HFFc6 (cell line): ENCODE measurements at regions not wholly inside any gene's neighbourhood (a gene's known extent, or its start where the extent isn't known, plus 50 kb on each side); places are given as distances from the start of the nearest gene placed in this dataset.

Experiments used
- DNase-seq: peaks from one replicate; pipeline ENCODE4 v3.0.0-alpha.2; 2018
- H3K27ac Mint-ChIP-seq: 2 replicates; pipeline ENCODE4 v1.8.0; 2020; ENCODE audit warnings: mild to moderate bottlenecking, mixed read lengths
- H3K27me3 Mint-ChIP-seq: 2 replicates; pipeline ENCODE4 v1.8.0; 2021; ENCODE audit warnings: mild to moderate bottlenecking, moderate library complexity, mixed read lengths; ENCODE audit not compliant: insufficient read depth
- H3K36me3 Mint-ChIP-seq: 2 replicates; pipeline ENCODE4 v1.8.0; 2021; ENCODE audit warnings: low read depth, mixed read lengths
- H3K4me1 Mint-ChIP-seq: 2 replicates; pipeline ENCODE4 v1.8.0; 2020; ENCODE audit warnings: low read depth, mixed read lengths
- H3K4me3 Mint-ChIP-seq: 2 replicates; pipeline ENCODE4 v1.8.0; 2020; ENCODE audit warnings: mild to moderate bottlenecking, moderate library complexity, mixed read lengths
- H3K9me3 Mint-ChIP-seq: 2 replicates; pipeline ENCODE4 v1.8.0; 2020; ENCODE audit warnings: mild to moderate bottlenecking, mixed read lengths
- CTCF ChIP-seq: fragments of 200-600 bp; sonication (generic); IDR thresholded peaks from 2 replicates; pipeline ENCODE4 v1.5.0; 2021; ENCODE audit warnings: antibody characterized with exemption, mild to moderate bottlenecking

- no peak for TF ChIP-seq CTCF
- Mint-ChIP-seq H3K4me1 (no peaks in the 10 kb centered on the region), H3K27me3 (peaks cover 10% of the 10 kb centered on the region), H3K27ac (no peak overlapping the region), H3K4me3 (no peak overlapping the region), H3K9me3 (no peaks in the 10 kb centered on the region), H3K36me3 (no peaks in the 10 kb centered on the region)
- no peak for DNase-seq
Observed at GRCh38 chr3:132262956-132263355, 54.3 kb upstream of the ACP3 start.

GRCh38 chr3:132265028-132265427 lies 52.2 kb upstream of the ACP3 start:
- no peaks in the 10 kb centered on the region for H3K4me1 Mint-ChIP-seq
- DNase-seq = no peak
- H3K27me3 Mint-ChIP-seq = peaks cover 7% of the 10 kb centered on the region
- H3K4me3 Mint-ChIP-seq = no peak overlapping the region
- H3K9me3 Mint-ChIP-seq = no peaks in the 10 kb centered on the region
- TF ChIP-seq CTCF = no peak
- H3K36me3 Mint-ChIP-seq = no peaks in the 10 kb centered on the region
- no peak overlapping the region for H3K27ac Mint-ChIP-seq

- Mint-ChIP-seq H3K27me3 (peaks cover 6% of the 10 kb centered on the region), H3K4me3 (no peak overlapping the region), H3K9me3 (no peaks in the 10 kb centered on the region), H3K4me1 (no peaks in the 10 kb centered on the region), H3K36me3 (no peaks in the 10 kb centered on the region), H3K27ac (no peak overlapping the region)
- TF ChIP-seq CTCF = no peak
- DNase-seq = no peak
Observed at GRCh38 chr3:132265488-132265887, 51.7 kb upstream of the ACP3 start.

GRCh38 chr3:132267391-132267993 lies 49.7 kb upstream of the ACP3 start:
- no peak for TF ChIP-seq CTCF
- Mint-ChIP-seq H3K27ac (no peak overlapping the region), H3K4me3 (no peak overlapping the region), H3K9me3 (no peaks in the 10 kb centered on the region), H3K27me3 (peaks cover 4% of the 10 kb centered on the region), H3K4me1 (no peaks in the 10 kb centered on the region), H3K36me3 (no peaks in the 10 kb centered on the region)
- no peak for DNase-seq
